Erythroblast (primary cell): ENCODE measurements at regions not wholly inside any gene's neighbourhood (a gene's known extent, or its start where the extent isn't known, plus 50 kb on each side); places are given as distances from the start of the nearest gene placed in this dataset.

Experiments used
- GATA1 ChIP-seq: IDR thresholded peaks from 2 replicates; pipeline ENCODE4 v1.6.1; 2011; ENCODE audit warnings: low read depth, mild to moderate bottlenecking, control low read depth, low read length, moderate library complexity
- POLR2A ChIP-seq: IDR thresholded peaks from 2 replicates; pipeline ENCODE4 v1.6.1; 2011; ENCODE audit warnings: mild to moderate bottlenecking, low read length

- TF ChIP-seq POLR2A (no peak), GATA1 (no peak)
Observed at GRCh38 chr7:20918156-20918555, 131.5 kb upstream of the SP8 start.
